CD14-positive monocyte (primary cell): ENCODE measurements at regions not wholly inside any gene's neighbourhood (a gene's known extent, or its start where the extent isn't known, plus 50 kb on each side); places are given as distances from the start of the nearest gene placed in this dataset.

Experiments used
- DNase-seq, 3 donors: peaks; one replicate each; pipeline ENCODE4 v3.0.0-alpha.2; 2011 to 2022
- H2AFZ ChIP-seq: 2 replicates; pipeline ENCODE4 v1.6.0; 2012; ENCODE audit warnings: mild to moderate bottlenecking, low read depth, low read length, inconsistent platforms; ENCODE audit not compliant: insufficient read depth, poor library complexity, severe bottlenecking
- H3K27ac ChIP-seq, 2 donors: 1 replicate in 1 of 2; 2 replicates in 1 of 2; pipeline ENCODE4 v1.5.1; 2012 to 2013; ENCODE audit warnings: low read length in 2 of 2, control low read depth in 1 of 2, inconsistent platforms in 1 of 2, low read depth in 1 of 2, mild to moderate bottlenecking in 1 of 2
- H3K27me3 ChIP-seq, 2 donors: one replicate each; pipeline versions ENCODE4 v1.6.0 to v1.6.1; 2011 to 2013; ENCODE audit warnings: low read length in 2 of 2; ENCODE audit not compliant: control insufficient read depth in 2 of 2, insufficient read depth in 2 of 2
- H3K36me3 ChIP-seq, 2 donors: replicated peaks in 1 of 2; 1 replicate in 1 of 2; 2 replicates in 1 of 2; pipeline versions ENCODE4 v1.5.1 to v1.6.1; 2012 to 2013; ENCODE audit warnings: low read length in 2 of 2, control low read depth in 1 of 2, inconsistent platforms in 1 of 2, mild to moderate bottlenecking in 1 of 2; ENCODE audit not compliant: insufficient read depth in 2 of 2, control insufficient read depth in 1 of 2
- H3K4me1 ChIP-seq, 2 donors: 1 replicate in 1 of 2; 2 replicates in 1 of 2; pipeline versions ENCODE4 v1.5.1 to v1.6.1; 2012 to 2013; ENCODE audit warnings: low read length in 2 of 2, control low read depth in 1 of 2, inconsistent platforms in 1 of 2, mild to moderate bottlenecking in 1 of 2, moderate library complexity in 1 of 2; ENCODE audit not compliant: insufficient read depth in 2 of 2, control insufficient read depth in 1 of 2
- H3K4me2 ChIP-seq: replicated peaks from 2 replicates; pipeline ENCODE3; 2012; ENCODE audit warnings: low read length, moderate library complexity, mild to moderate bottlenecking; ENCODE audit not compliant: poor library complexity, severe bottlenecking; ENCODE audit errors: extremely low read depth
- H3K4me3 ChIP-seq, 3 experiments: fragments of 200-600 bp in 1 of 3; sonication (generic) in 1 of 3; replicated peaks in 1 of 3; 1 replicate in 2 of 3; 2 replicates in 1 of 3; pipeline ENCODE4 v1.5.1; 2011 to 2013; ENCODE audit warnings: low read length in 3 of 3, mild to moderate bottlenecking in 3 of 3, control low read depth in 2 of 3, low read depth in 2 of 3, inconsistent platforms in 1 of 3, moderate library complexity in 1 of 3
- H3K79me2 ChIP-seq: 2 replicates; pipeline ENCODE4 v1.6.0; 2012; ENCODE audit warnings: mild to moderate bottlenecking, control low read depth, inconsistent platforms, low read length, moderate library complexity; ENCODE audit not compliant: insufficient read depth
- H3K9ac ChIP-seq: 2 replicates; pipeline ENCODE4 v1.6.0; 2017; ENCODE audit warnings: low read length, mild to moderate bottlenecking; ENCODE audit not compliant: insufficient read depth, poor library complexity, severe bottlenecking
- H3K9me3 ChIP-seq, 2 donors: replicated peaks in 1 of 2; 1 replicate in 1 of 2; 2 replicates in 1 of 2; pipeline versions ENCODE4 v1.5.1 to v1.6.1; 2012 to 2013; ENCODE audit warnings: low read length in 2 of 2, control low read depth in 1 of 2; ENCODE audit not compliant: control insufficient read depth in 1 of 2, insufficient read depth in 1 of 2
- H4K20me1 ChIP-seq: 2 replicates; pipeline ENCODE4 v1.6.0; 2012; ENCODE audit warnings: mild to moderate bottlenecking, low read length, control low read depth, moderate library complexity; ENCODE audit not compliant: insufficient read depth
- H3K27ac Mint-ChIP-seq, 7 donors: one replicate each; pipeline ENCODE4 v1.8.0; 2020; ENCODE audit warnings: mild to moderate bottlenecking in 7 of 7, mixed read lengths in 7 of 7, moderate library complexity in 6 of 7, inconsistent platforms in 2 of 7
- H3K27me3 Mint-ChIP-seq, 3 donors: one replicate each; pipeline ENCODE4 v1.8.0; 2021 to 2022; ENCODE audit warnings: low read depth in 3 of 3, mild to moderate bottlenecking in 3 of 3, mixed read lengths in 3 of 3, moderate library complexity in 3 of 3, inconsistent platforms in 1 of 3
- H3K36me3 Mint-ChIP-seq, 2 donors: one replicate each; pipeline ENCODE4 v1.8.0; 2020; ENCODE audit warnings: mixed read lengths in 2 of 2, inconsistent platforms in 1 of 2, mild to moderate bottlenecking in 1 of 2
- H3K4me1 Mint-ChIP-seq: one replicate; pipeline ENCODE4 v1.8.0; 2020; ENCODE audit warnings: mild to moderate bottlenecking, mixed read lengths
- H3K4me3 Mint-ChIP-seq, 2 donors: one replicate each; pipeline ENCODE4 v1.8.0; 2020; ENCODE audit warnings: mild to moderate bottlenecking in 2 of 2, mixed read lengths in 2 of 2, moderate library complexity in 1 of 2
- H3K9me3 Mint-ChIP-seq, 7 donors: one replicate each; pipeline ENCODE4 v1.8.0; 2020 to 2022; ENCODE audit warnings: mixed read lengths in 7 of 7, mild to moderate bottlenecking in 6 of 7, moderate library complexity in 6 of 7, inconsistent platforms in 2 of 7
- WGBS: methylation state at CpG from one replicate; pipeline ENCODE4 v1.1.5; 2013; ENCODE audit warnings: missing lambda C conversion rate; ENCODE audit not compliant: insufficient coverage; 5-methylcytosine and 5-hydroxymethylcytosine counted together
- intact Hi-C, 2 donors: fragments of 100-400 bp; cut with micrococcal nuclease; formaldehyde crosslinking; loops; one replicate each; pipeline versions ENCODE4 v1.15.0 to v1.15.1; 2023
- TF ChIP-seq, protein P1 (sequence below): fragments of 200-600 bp; IDR thresholded peaks from one replicate; pipeline ENCODE4 v1.8.0; 2022; ENCODE audit warnings: antibody characterized with exemption, mild to moderate bottlenecking

DNA sequence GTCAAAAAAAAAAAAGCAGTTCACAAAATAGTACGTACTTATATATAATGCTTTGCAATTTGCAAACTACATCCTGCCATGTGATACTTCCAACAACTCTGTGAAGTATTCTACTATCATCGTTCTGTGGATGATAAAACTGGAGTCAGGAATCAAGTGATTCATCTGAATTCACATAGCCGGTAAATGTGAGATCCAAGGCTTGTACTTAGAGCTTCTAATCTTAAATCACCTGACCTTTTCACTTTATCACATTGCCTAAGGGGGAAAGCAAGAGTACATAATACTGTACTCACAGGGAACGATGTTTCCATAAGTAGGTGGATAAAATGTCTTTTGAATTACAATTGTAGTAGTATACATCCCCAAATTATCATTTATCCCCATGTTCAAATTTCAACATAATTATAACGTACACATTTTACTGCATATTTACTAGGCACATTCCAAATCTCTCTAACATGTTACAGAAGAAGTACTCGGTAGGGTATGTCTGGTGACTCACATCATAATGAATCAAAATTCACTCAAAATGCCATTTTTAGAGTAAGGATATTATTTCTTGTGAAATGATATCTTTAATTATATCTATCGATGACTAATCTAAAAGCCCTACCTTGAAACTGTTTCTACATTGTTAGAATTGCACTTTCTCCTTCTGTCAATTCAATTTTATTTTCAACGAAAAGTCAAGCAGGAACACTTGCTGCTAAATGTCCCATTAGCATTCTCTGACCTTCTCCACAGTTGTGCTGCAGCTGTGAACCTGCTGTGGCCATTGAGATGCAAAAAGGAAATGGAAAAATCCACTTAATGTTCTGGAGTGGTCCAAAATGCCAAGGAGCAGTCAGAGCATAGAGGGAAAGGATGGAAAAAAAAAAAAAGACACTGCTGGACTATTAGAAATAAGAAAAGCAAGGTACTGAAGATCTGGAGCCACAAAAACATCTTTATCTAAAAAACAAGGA lies 78.9 kb downstream of the OR2K2 start:
- DNase-seq: no peak
- intact Hi-C loops: no loop called here
- TF ChIP-seq, protein P1, sequence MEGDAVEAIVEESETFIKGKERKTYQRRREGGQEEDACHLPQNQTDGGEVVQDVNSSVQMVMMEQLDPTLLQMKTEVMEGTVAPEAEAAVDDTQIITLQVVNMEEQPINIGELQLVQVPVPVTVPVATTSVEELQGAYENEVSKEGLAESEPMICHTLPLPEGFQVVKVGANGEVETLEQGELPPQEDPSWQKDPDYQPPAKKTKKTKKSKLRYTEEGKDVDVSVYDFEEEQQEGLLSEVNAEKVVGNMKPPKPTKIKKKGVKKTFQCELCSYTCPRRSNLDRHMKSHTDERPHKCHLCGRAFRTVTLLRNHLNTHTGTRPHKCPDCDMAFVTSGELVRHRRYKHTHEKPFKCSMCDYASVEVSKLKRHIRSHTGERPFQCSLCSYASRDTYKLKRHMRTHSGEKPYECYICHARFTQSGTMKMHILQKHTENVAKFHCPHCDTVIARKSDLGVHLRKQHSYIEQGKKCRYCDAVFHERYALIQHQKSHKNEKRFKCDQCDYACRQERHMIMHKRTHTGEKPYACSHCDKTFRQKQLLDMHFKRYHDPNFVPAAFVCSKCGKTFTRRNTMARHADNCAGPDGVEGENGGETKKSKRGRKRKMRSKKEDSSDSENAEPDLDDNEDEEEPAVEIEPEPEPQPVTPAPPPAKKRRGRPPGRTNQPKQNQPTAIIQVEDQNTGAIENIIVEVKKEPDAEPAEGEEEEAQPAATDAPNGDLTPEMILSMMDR: no peak
- Histone ChIP-seq H3K79me2 (no peaks in the 10 kb centered on the region), H3K4me1 (peaks cover 13 to 20% of the 10 kb centered on the region in 2 donors), H3K27ac (no peak overlapping the region), H3K36me3 (no peaks in the 10 kb centered on the region), H3K9me3 (no peaks in the 10 kb centered on the region), H3K4me2 (no peak overlapping the region), H3K27me3 (no peaks in the 10 kb centered on the region), H2AFZ (no peak overlapping the region), H4K20me1 (no peaks in the 10 kb centered on the region), H3K9ac (no peak overlapping the region), H3K4me3 (no peak overlapping the region)
- Mint-ChIP-seq H3K9me3 (peaks cover 0 to 9% (median 3%) of the 10 kb centered on the region in 7 donors), H3K36me3 (no peaks in the 10 kb centered on the region), H3K4me1 (peaks cover 24% of the 10 kb centered on the region), H3K27me3 (peaks cover 0 to 1% (median 0%) of the 10 kb centered on the region in 3 donors), H3K4me3 (no peak overlapping the region), H3K27ac (no peak overlapping the region)
- no CpG with 5 or more reads among the region's 8 CpGs for WGBS

DNA sequence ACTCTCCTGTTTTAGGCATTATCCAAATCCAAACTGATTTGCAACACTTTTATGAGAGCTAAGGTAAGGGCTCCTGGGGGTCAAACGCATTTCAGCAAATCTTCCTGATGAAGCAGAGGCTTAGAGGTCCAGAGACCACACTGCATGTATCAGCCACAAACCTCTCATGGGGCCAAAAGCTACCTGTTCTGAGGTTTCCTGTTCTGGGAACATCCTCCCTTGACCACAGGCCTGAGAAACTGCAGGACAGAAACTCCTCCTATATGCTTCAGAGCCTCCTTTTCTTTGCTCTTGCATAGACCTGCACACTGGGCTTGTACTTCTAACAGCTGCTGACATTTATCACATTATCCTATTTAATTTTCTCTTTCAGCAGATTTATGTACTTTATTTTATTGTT lies 92.6 kb downstream of the OR2K2 start:
- Histone ChIP-seq H3K4me2 (no peak overlapping the region), H3K27me3 (no peaks in the 10 kb centered on the region), H3K4me1 (no peaks in the 10 kb centered on the region), H3K36me3 (no peaks in the 10 kb centered on the region), H3K9ac (no peak overlapping the region), H3K9me3 (no peaks in the 10 kb centered on the region), H4K20me1 (no peaks in the 10 kb centered on the region), H3K79me2 (no peaks in the 10 kb centered on the region), H3K4me3 (no peak overlapping the region), H3K27ac (no peak overlapping the region), H2AFZ (no peak overlapping the region)
- Mint-ChIP-seq H3K4me3 (no peak overlapping the region), H3K4me1 (no peaks in the 10 kb centered on the region), H3K27ac (no peak overlapping the region), H3K36me3 (no peaks in the 10 kb centered on the region), H3K27me3 (peaks cover 0 to 6% (median 0%) of the 10 kb centered on the region in 3 donors), H3K9me3 (peaks cover 0 to 9% (median 0%) of the 10 kb centered on the region in 7 donors)
- TF ChIP-seq, protein P1: no peak
- DNase-seq: no peak
- intact Hi-C loops: no loop called here
- 90% methylated on average over 1 of the region's 1 CpG for WGBS
